GM12892 (cell line): ENCODE measurements at regions not wholly inside any gene's neighbourhood (a gene's known extent, or its start where the extent isn't known, plus 50 kb on each side); places are given as distances from the start of the nearest gene placed in this dataset.

Experiments
- DNase-seq: peaks from one replicate; pipeline ENCODE4 v3.0.0; 2011; ENCODE audit not compliant: insufficient read length
- FAIRE-seq: peaks from 2 replicates; lab custom pipeline; 2011; peaks lifted over from hg19 to GRCh38; lab: Jason Lieb, UNC
- POLR2A ChIP-seq: IDR thresholded peaks from 2 replicates; pipeline ENCODE4 v1.6.1; 2011; ENCODE audit warnings: low read depth, low read length, control low read depth
- POLR2AphosphoS5 ChIP-seq: IDR thresholded peaks from 2 replicates; pipeline ENCODE4 v1.6.1; 2011; ENCODE audit warnings: low read depth, low read length, control low read depth
- TAF1 ChIP-seq: IDR thresholded peaks from 2 replicates; pipeline ENCODE4 v1.6.1; 2011; ENCODE audit warnings: low read depth, mild to moderate bottlenecking, control low read depth, low read length, borderline replicate concordance

DNA sequence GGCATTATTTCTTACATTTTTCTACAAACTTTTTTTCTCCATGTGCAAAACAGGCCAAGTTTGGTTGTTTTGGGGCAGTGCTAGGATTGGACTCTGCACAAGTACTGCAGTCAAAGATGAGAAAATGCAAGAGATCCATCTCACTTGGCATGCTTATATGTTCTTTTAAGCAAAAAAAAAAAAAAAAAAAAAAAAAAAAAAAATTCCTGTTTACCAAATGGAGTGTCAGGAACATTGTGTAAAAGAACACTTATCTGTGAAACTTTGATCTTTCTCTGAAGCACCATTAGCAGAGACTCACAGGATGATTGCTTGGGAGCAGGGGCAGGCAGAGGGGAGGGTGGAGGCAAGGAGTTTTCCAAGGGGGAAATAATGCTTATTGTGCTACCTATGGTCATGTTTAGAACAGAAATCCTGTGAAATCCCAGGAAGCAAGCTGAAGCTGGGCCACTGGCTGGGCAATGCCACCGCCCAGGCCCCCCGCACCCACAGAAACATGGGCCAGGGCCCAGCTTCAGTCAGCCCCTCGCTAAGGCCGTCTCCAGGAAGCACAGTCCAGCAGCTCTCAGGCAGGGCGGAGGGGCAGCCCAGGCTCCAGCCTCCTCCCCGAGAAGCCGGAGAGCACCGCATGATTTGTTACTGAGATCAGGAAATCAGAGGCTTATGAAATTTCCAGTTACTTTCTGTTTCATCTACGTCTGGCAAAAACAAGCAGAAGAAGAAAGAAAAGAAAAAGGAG, 229.4 kb downstream of the ZNF516 start:
- no peak for TF ChIP-seq POLR2A
- TF ChIP-seq POLR2AphosphoS5 = no peak
- TF ChIP-seq TAF1 = no peak
- no peak for DNase-seq
- FAIRE-seq = no peak

DNA sequence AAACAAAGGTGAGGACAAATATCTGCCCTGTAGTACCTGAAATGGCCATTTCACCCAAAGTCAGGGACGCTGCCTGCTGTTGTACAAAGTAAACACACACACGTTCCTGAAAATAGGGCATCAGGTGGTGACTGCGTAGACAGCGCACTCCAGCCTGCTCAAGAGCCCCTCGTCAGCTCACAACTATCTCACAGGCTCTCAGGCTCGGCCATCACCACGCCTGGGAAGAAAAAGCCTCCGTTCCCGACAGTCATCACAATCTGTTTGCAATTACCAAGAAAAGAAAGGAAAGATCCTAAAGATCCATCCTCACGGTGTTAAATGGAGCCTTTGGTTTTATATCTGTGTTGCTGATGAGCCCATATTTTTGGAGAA, 230.2 kb downstream of the ZNF516 start:
- TF ChIP-seq POLR2AphosphoS5 (no peak), POLR2A (no peak), TAF1 (no peak)
- no peak for DNase-seq
- no peak for FAIRE-seq

DNA sequence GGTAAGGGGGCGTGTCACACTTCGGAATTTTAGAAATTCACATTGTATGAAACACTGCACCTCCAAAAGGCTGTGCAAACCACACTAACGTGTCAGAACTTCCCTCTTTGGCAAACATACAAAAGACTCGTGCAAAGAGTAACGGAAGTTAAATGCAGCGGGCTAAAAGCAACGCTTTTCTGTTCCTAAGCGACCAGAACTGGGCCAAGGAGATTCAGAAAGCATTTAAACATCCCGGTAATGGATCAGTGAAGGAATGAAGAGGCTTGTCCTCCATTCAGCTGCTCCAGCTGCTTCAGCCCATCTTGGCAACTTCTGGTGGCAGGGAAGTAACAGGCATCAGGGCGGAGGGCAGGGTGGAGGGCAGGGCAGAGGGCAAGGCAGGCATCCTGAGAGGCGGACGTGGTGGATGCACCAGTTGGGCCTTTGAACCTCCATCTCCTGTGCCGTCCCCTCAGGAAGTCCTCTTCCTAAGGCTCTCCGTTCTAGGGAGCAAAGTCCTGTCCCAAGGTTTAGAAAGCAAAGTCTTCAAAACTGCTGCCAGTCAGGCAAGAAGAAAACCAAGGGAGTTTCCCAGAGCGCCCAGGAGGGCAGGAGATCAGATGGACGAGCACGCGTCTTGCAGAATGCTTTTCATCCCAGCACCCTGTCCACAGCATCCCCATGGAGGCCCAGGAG, 230.7 kb downstream of the ZNF516 start:
- TF ChIP-seq POLR2AphosphoS5 (no peak), TAF1 (no peak), POLR2A (no peak)
- no peak for DNase-seq
- no peak for FAIRE-seq

GRCh38 chr18:76263046-76264005, 231.7 kb downstream of the ZNF516 start:
- TF ChIP-seq POLR2AphosphoS5 (no peak), POLR2A (no peak), TAF1 (no peak)
- FAIRE-seq = no peak

GRCh38 chr18:76260941-76261472, 234.0 kb downstream of the ZNF516 start:
- TF ChIP-seq TAF1 (no peak), POLR2AphosphoS5 (no peak), POLR2A (no peak)
- DNase-seq = no peak
- FAIRE-seq = no peak

More at GRCh38 chr18:76263046-76264005, 231.7 kb downstream of the ZNF516 start:
- no peak for DNase-seq

GRCh38 chr18:76259711-76260110, 235.3 kb downstream of the ZNF516 start:
- TF ChIP-seq POLR2AphosphoS5 (no peak), TAF1 (no peak), POLR2A (no peak)
- no peak for FAIRE-seq
- DNase-seq = no peak

GRCh38 chr18:76259096-76259495, 235.9 kb downstream of the ZNF516 start:
- DNase-seq (no peak), FAIRE-seq (no peak)
- TF ChIP-seq POLR2A = no peak
- TF ChIP-seq POLR2AphosphoS5 = no peak
- TF ChIP-seq TAF1 = no peak

DNA sequence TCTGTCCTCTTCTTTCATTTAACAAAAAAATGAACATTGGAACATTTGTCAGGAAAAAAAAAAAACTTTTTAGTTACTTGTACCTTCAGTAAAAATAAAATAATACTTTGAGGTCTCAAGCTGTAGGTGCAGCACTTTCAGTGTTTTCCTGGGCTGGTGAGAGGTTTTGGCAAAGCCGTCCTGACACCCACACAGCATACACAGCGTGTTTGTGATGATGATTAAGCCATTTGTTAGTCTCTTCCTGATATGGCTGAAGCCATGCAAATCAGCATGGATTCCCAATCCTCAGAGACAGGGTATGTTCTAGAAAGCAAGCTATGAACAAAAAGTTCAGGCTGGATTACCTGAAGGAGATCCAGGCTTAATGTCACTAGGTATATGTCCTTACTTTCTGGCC, 236.8 kb downstream of the ZNF516 start:
- no peak for TF ChIP-seq POLR2A
- no peak for TF ChIP-seq TAF1
- no peak for TF ChIP-seq POLR2AphosphoS5
- no peak for DNase-seq
- no peak for FAIRE-seq

GRCh38 chr18:76255070-76255683, 239.9 kb downstream of the ZNF516 start:
- DNase-seq = no peak
- TF ChIP-seq TAF1 (no peak), POLR2AphosphoS5 (no peak), POLR2A (no peak)
- FAIRE-seq = no peak

DNA sequence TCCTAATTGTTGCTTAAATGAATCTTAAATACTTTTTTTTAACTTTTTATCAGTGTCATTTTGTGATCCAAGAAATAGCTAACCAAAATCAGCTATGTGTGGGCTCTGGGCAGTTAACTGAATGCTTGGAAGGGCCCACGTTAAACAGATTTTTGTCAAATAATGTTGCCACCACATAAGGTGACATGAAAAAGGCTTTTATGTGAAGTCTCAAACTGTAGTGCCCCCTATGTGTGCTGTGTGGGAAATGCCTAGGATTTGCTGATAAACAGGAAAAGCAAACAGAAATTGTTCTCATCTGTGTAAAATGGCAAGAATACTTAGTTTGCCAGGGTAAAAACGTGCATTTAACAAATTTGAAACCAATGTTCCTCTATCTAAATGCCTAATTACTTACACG, 242.2 kb downstream of the ZNF516 start:
- DNase-seq (no peak), FAIRE-seq (no peak)
- TF ChIP-seq TAF1 = no peak
- no peak for TF ChIP-seq POLR2A
- no peak for TF ChIP-seq POLR2AphosphoS5

DNA sequence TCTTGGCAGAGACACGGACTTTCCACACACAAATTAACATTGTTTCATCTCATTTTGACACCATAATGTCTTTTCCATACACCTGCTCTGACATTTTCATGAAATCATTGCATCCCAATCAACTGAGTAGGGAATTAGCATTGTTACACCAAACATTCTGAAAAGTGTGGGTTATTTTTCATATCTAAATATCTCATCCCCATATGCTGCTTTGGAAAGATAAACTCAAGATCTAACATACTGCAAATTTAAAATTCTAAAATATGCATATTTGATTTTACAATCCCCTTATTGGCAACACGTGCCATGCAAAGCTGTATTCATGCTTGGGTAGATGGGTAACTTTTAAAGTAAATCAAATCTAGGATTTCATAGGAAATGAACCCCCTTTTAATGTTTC, 242.9 kb downstream of the ZNF516 start:
- TF ChIP-seq TAF1 (no peak), POLR2A (no peak), POLR2AphosphoS5 (no peak)
- no peak for DNase-seq
- FAIRE-seq = no peak

GRCh38 chr18:76251691-76252090, 243.4 kb downstream of the ZNF516 start:
- FAIRE-seq (no peak), DNase-seq (no peak)
- TF ChIP-seq POLR2A (no peak), POLR2AphosphoS5 (no peak), TAF1 (no peak)
